Hepatocyte (in vitro differentiated cells): ENCODE measurements at regions not wholly inside any gene's neighbourhood (a gene's known extent, or its start where the extent isn't known, plus 50 kb on each side); places are given as distances from the start of the nearest gene placed in this dataset.
"Not testable (repeated sequence)": the region's sequence is repeated elsewhere in the genome, so short reads cannot be mapped to it uniquely, and the experiment has no call there.

Experiments used
- DNase-seq: peaks from one replicate; pipeline ENCODE4 v3.0.0-alpha.2; 2016; ENCODE audit warnings: low spot score
- H2AFZ ChIP-seq: fragments of 200-600 bp; sonication (generic); 2 replicates; pipeline ENCODE4 v1.6.0; 2016; ENCODE audit warnings: antibody characterized with exemption, mild to moderate bottlenecking
- H3K27ac ChIP-seq: fragments of 200-600 bp; sonication (generic); 2 replicates; pipeline ENCODE4 v1.5.1; 2016; ENCODE audit warnings: mild to moderate bottlenecking
- H3K27me3 ChIP-seq: fragments of 200-600 bp; sonication (generic); 2 replicates; pipeline ENCODE4 v1.6.1; 2016
- H3K36me3 ChIP-seq: fragments of 200-600 bp; sonication (generic); replicated peaks from 2 replicates; pipeline ENCODE4 v1.5.1; 2016; ENCODE audit warnings: low read depth; ENCODE audit not compliant: insufficient read depth
- H3K4me1 ChIP-seq: fragments of 200-600 bp; sonication (generic); 2 replicates; pipeline ENCODE4 v1.5.1; 2016; ENCODE audit warnings: mild to moderate bottlenecking, moderate library complexity; ENCODE audit not compliant: insufficient read depth
- H3K4me2 ChIP-seq: fragments of 200-600 bp; sonication (generic); 2 replicates; pipeline ENCODE4 v1.6.0; 2016
- H3K4me3 ChIP-seq: fragments of 200-600 bp; sonication (generic); 2 replicates; pipeline ENCODE4 v1.5.1; 2016; ENCODE audit warnings: mild to moderate bottlenecking
- H3K79me2 ChIP-seq: fragments of 200-600 bp; sonication (generic); 2 replicates; pipeline ENCODE4 v1.6.0; 2017; ENCODE audit warnings: mild to moderate bottlenecking
- H3K9me2 ChIP-seq: fragments of 200-600 bp; sonication (generic); replicated peaks from 2 replicates; pipeline ENCODE4 v1.6.0; 2017; ENCODE audit warnings: mild to moderate bottlenecking; ENCODE audit not compliant: insufficient read depth
- H3K9me3 ChIP-seq: fragments of 200-600 bp; sonication (generic); 2 replicates; pipeline ENCODE4 v1.5.1; 2016; ENCODE audit warnings: low read depth, mild to moderate bottlenecking
- H4K20me1 ChIP-seq: fragments of 200-600 bp; sonication (generic); 2 replicates; pipeline ENCODE4 v1.6.0; 2016; ENCODE audit warnings: mild to moderate bottlenecking; ENCODE audit not compliant: insufficient read depth, poor library complexity, severe bottlenecking
- CTCF ChIP-seq: fragments of 200-600 bp; sonication (generic); IDR thresholded peaks from 2 replicates; pipeline ENCODE4 v1.5.1; 2016; ENCODE audit warnings: antibody characterized with exemption, mild to moderate bottlenecking; ENCODE audit not compliant: poor library complexity
- EZH2 ChIP-seq: fragments of 200-600 bp; sonication (generic); IDR thresholded peaks from 2 replicates; pipeline ENCODE4 v1.6.1; 2016; ENCODE audit warnings: antibody characterized with exemption, mild to moderate bottlenecking, borderline replicate concordance
- EZH2phosphoT487 ChIP-seq: fragments of 200-600 bp; sonication (generic); IDR thresholded peaks from one replicate; pipeline ENCODE4 v1.6.1; 2018; ENCODE audit warnings: antibody characterized with exemption, mild to moderate bottlenecking, low read depth, moderate library complexity; ENCODE audit not compliant: unreplicated experiment, severe bottlenecking
- WGBS: methylation state at CpG from one replicate; pipeline ENCODE4 v1.1.6; 2016; ENCODE audit warnings: low lambda C conversion rate; ENCODE audit errors: missing lambda C conversion rate; 5-methylcytosine and 5-hydroxymethylcytosine counted together

- Histone ChIP-seq H3K4me2 (no peak overlapping the region), H3K4me1 (no peaks in the 10 kb centered on the region), H4K20me1 (no peaks in the 10 kb centered on the region), H3K36me3 (no peaks in the 10 kb centered on the region), H3K4me3 (no peak overlapping the region), H3K27me3 (no peaks in the 10 kb centered on the region), H3K9me2 (no peaks in the 10 kb centered on the region), H3K79me2 (no peaks in the 10 kb centered on the region), H3K9me3 (no peaks in the 10 kb centered on the region), H2AFZ (no peak overlapping the region), H3K27ac (no peak overlapping the region)
- no peak for DNase-seq
- no peak for TF ChIP-seq CTCF
- TF ChIP-seq EZH2phosphoT487: no peak
- no peak for TF ChIP-seq EZH2
- WGBS: 97% methylated on average over 13 of the region's 13 CpGs
Measured at GRCh38 chr10:33476757-33477273, 142.3 kb upstream of the NRP1 start.

- Histone ChIP-seq H4K20me1 (no peaks in the 10 kb centered on the region), H3K9me3 (no peaks in the 10 kb centered on the region), H3K27ac (no peak overlapping the region), H3K4me3 (no peak overlapping the region), H3K4me2 (no peak overlapping the region), H3K27me3 (no peaks in the 10 kb centered on the region), H3K9me2 (no peaks in the 10 kb centered on the region), H3K36me3 (no peaks in the 10 kb centered on the region), H3K4me1 (no peaks in the 10 kb centered on the region), H3K79me2 (no peaks in the 10 kb centered on the region), H2AFZ (no peak overlapping the region)
- WGBS: 69% methylated on average over 3 of the region's 3 CpGs
- no peak for DNase-seq
- TF ChIP-seq EZH2 (no peak), CTCF (no peak), EZH2phosphoT487 (no peak)
Measured at GRCh38 chr10:33473688-33474087, 139.2 kb upstream of the NRP1 start.

GRCh38 chr10:33468006-33468405, 133.5 kb upstream of the NRP1 start:
- H3K4me3 ChIP-seq, H3K27ac ChIP-seq, H3K4me2 ChIP-seq, DNase-seq, H3K79me2 ChIP-seq, H3K9me2 ChIP-seq, H3K4me1 ChIP-seq, H4K20me1 ChIP-seq, H3K27me3 ChIP-seq, H3K36me3 ChIP-seq, H2AFZ ChIP-seq, H3K9me3 ChIP-seq: not testable (repeated sequence)
- WGBS: 95% methylated on average over 4 of the region's 28 CpGs

- TF ChIP-seq EZH2phosphoT487 (no peak), EZH2 (no peak), CTCF (no peak)
- H3K4me1 ChIP-seq: no peaks in the 10 kb centered on the region
- no peaks in the 10 kb centered on the region for H3K9me2 ChIP-seq
- no peaks in the 10 kb centered on the region for H3K79me2 ChIP-seq
- no peaks in the 10 kb centered on the region for H3K27me3 ChIP-seq
- no peak overlapping the region for H3K4me2 ChIP-seq
- no peaks in the 10 kb centered on the region for H3K36me3 ChIP-seq
- H3K27ac ChIP-seq: no peak overlapping the region
- DNase-seq: no peak
- no peaks in the 10 kb centered on the region for H4K20me1 ChIP-seq
- H3K9me3 ChIP-seq: no peaks in the 10 kb centered on the region
- H3K4me3 ChIP-seq: no peak overlapping the region
- H2AFZ ChIP-seq: no peak overlapping the region
Measured at GRCh38 chr10:33465747-33466146, 131.3 kb upstream of the NRP1 start.
